Heart left ventricle (tissue), 13 donors: ENCODE measurements at regions not wholly inside any gene's neighbourhood (a gene's known extent, or its start where the extent isn't known, plus 50 kb on each side); places are given as distances from the start of the nearest gene placed in this dataset.

ENCODE experiments used
- POLR2A ChIP-seq, 2 donors: fragments of 450-650 bp; IDR thresholded peaks; one replicate each; pipeline ENCODE4 v1.6.1; 2017; ENCODE audit warnings: antibody characterized with exemption in 2 of 2, mild to moderate bottlenecking in 2 of 2, moderate library complexity in 2 of 2
- TF ChIP-seq, protein P1 (sequence below), 12 donors: fragments of 200-600 bp; sonication (generic) in 4 of 12; IDR thresholded peaks; one replicate each; pipeline versions ENCODE4 v1.5.0 to v1.8.0; 2018 to 2022; ENCODE audit warnings: antibody characterized with exemption in 12 of 12, mild to moderate bottlenecking in 5 of 12
- donor health status: ischemic (EF 13 %, LVEDD 7.1; RV severe dilation, severe dysfunction).
- donor health status: DM: no; HTN: yes; CAD: no.
- donor health status: DM: no; HTN: no; CAD: no.
- donor health status: ischemic (EF 25% LVEDD 6.9; RV normal size, moderate dysfunction).
- donor health status: ischemic (EF 25% LVEDD 5.7; RV mildly dilated, moderate dysfunction).
- donor health status: ischemic (EF 35%, LVEDD 5.7; RV mildly dilated, moderate dysfunction).
- donor health status: nonischemic (EF 11% LVEDD 7.7; RV severe dilation, severe dysfunction).
- donor health status: DM: yes; HTN: yes; CAD: no.
- donor health status: PGD.
- donor health status: ischemic (EF 29% LVEDD 5.4; RV normal size, mild dysfunction).
- donor health status: nonischemic (EF 23%, LVEDD 6.1; RV moderate dilation, normal function).

DNA sequence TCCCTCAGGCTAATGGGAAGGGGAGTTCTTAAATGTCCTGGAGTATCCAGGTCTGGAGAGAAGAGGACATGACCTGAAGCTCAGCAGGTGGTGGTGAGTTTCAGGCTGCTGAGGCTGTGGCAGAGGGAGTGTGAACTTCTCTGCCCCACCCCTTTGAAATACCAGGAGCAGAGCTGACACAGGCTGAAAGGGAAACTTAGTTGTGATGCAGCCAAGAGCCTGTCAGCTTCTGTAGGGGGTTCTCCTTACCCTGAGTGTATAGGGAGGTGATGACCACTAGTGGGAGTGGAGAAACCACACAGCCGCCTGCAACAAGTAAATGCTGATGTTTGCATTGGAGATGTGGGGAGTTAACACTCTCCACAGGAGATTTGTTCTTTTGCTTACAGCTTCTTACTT is 152.3 kb downstream of the FCRL5 start:
- TF ChIP-seq, protein P1, sequence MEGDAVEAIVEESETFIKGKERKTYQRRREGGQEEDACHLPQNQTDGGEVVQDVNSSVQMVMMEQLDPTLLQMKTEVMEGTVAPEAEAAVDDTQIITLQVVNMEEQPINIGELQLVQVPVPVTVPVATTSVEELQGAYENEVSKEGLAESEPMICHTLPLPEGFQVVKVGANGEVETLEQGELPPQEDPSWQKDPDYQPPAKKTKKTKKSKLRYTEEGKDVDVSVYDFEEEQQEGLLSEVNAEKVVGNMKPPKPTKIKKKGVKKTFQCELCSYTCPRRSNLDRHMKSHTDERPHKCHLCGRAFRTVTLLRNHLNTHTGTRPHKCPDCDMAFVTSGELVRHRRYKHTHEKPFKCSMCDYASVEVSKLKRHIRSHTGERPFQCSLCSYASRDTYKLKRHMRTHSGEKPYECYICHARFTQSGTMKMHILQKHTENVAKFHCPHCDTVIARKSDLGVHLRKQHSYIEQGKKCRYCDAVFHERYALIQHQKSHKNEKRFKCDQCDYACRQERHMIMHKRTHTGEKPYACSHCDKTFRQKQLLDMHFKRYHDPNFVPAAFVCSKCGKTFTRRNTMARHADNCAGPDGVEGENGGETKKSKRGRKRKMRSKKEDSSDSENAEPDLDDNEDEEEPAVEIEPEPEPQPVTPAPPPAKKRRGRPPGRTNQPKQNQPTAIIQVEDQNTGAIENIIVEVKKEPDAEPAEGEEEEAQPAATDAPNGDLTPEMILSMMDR (IDR thresholded peaks at IDR 0.05): no peak
- TF ChIP-seq POLR2A (IDR thresholded peaks at IDR 0.05): no peak
